Ishikawa (cell line): ENCODE measurements at regions not wholly inside any gene's neighbourhood (a gene's known extent, or its start where the extent isn't known, plus 50 kb on each side); places are given as distances from the start of the nearest gene placed in this dataset.

Experiments
- CEBPB ChIP-seq: IDR thresholded peaks from 2 replicates; pipeline ENCODE4 v1.6.1; 2012
- CREB1 ChIP-seq: IDR thresholded peaks from 2 replicates; pipeline ENCODE4 v1.6.1; 2012; ENCODE audit warnings: low read depth
- EGR1 ChIP-seq: IDR thresholded peaks from 2 replicates; pipeline ENCODE4 v1.6.1; 2012
- EP300 ChIP-seq: IDR thresholded peaks from 2 replicates; pipeline ENCODE4 v1.6.1; 2012; ENCODE audit warnings: borderline replicate concordance
- FOXM1 ChIP-seq: IDR thresholded peaks from 2 replicates; pipeline ENCODE4 v1.6.1; 2012; ENCODE audit warnings: low read depth, borderline replicate concordance
- RAD21 ChIP-seq: IDR thresholded peaks from 2 replicates; pipeline ENCODE4 v1.6.1; 2012; ENCODE audit warnings: low read depth
- TAF1 ChIP-seq: IDR thresholded peaks from 2 replicates; pipeline ENCODE4 v1.6.1; 2012; ENCODE audit warnings: low read depth, mild to moderate bottlenecking
- TCF12 ChIP-seq: IDR thresholded peaks from 2 replicates; pipeline ENCODE4 v1.6.1; 2012; ENCODE audit warnings: low read depth
- TEAD4 ChIP-seq: IDR thresholded peaks from 2 replicates; pipeline ENCODE4 v1.6.1; 2012
- YY1 ChIP-seq: IDR thresholded peaks from 2 replicates; pipeline ENCODE4 v1.6.1; 2012; ENCODE audit warnings: low read depth
- ZBTB7A ChIP-seq: IDR thresholded peaks from 2 replicates; pipeline ENCODE4 v1.6.1; 2012; ENCODE audit warnings: low read depth
- TF ChIP-seq, protein P1 (sequence below): IDR thresholded peaks from 2 replicates; pipeline ENCODE4 v1.6.1; 2012; ENCODE audit warnings: low read depth, mild to moderate bottlenecking
- TF ChIP-seq, protein P2 (sequence below): IDR thresholded peaks from 2 replicates; pipeline ENCODE4 v1.6.1; 2012
- TF ChIP-seq, protein P3 (sequence below): IDR thresholded peaks from 2 replicates; pipeline ENCODE4 v1.6.1; 2012

DNA sequence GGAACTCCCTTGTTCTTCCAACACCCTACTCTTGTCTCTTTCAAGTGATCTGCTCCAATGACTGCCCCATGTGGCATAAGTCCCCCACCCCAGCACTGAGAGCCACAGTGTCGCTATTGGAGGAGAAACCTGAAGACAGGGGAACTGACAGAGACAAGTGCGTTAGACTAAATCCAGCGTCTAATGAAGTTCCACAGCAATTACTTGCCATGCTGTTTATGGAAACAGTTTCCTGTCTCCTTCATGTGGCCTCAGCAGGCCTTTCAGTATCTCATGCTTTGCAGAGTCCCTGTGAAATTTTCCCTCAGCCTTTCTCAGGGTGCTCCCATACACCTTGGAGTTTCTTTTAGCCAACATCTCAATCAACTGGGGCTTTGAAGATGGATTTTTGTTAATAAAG, 277.4 kb downstream of the ETS1 start:
- TF ChIP-seq CREB1: no peak
- TF ChIP-seq YY1: no peak
- TF ChIP-seq EP300: no peak
- TF ChIP-seq RAD21: no peak
- TF ChIP-seq TAF1: no peak
- no peak for TF ChIP-seq ZBTB7A
- TF ChIP-seq, protein P1, sequence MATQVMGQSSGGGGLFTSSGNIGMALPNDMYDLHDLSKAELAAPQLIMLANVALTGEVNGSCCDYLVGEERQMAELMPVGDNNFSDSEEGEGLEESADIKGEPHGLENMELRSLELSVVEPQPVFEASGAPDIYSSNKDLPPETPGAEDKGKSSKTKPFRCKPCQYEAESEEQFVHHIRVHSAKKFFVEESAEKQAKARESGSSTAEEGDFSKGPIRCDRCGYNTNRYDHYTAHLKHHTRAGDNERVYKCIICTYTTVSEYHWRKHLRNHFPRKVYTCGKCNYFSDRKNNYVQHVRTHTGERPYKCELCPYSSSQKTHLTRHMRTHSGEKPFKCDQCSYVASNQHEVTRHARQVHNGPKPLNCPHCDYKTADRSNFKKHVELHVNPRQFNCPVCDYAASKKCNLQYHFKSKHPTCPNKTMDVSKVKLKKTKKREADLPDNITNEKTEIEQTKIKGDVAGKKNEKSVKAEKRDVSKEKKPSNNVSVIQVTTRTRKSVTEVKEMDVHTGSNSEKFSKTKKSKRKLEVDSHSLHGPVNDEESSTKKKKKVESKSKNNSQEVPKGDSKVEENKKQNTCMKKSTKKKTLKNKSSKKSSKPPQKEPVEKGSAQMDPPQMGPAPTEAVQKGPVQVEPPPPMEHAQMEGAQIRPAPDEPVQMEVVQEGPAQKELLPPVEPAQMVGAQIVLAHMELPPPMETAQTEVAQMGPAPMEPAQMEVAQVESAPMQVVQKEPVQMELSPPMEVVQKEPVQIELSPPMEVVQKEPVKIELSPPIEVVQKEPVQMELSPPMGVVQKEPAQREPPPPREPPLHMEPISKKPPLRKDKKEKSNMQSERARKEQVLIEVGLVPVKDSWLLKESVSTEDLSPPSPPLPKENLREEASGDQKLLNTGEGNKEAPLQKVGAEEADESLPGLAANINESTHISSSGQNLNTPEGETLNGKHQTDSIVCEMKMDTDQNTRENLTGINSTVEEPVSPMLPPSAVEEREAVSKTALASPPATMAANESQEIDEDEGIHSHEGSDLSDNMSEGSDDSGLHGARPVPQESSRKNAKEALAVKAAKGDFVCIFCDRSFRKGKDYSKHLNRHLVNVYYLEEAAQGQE: no peak
- TF ChIP-seq, protein P2, sequence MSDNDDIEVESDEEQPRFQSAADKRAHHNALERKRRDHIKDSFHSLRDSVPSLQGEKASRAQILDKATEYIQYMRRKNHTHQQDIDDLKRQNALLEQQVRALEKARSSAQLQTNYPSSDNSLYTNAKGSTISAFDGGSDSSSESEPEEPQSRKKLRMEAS: no peak
- no peak for TF ChIP-seq EGR1
- TF ChIP-seq, protein P3, sequence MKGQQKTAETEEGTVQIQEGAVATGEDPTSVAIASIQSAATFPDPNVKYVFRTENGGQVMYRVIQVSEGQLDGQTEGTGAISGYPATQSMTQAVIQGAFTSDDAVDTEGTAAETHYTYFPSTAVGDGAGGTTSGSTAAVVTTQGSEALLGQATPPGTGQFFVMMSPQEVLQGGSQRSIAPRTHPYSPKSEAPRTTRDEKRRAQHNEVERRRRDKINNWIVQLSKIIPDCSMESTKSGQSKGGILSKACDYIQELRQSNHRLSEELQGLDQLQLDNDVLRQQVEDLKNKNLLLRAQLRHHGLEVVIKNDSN: no peak
- no peak for TF ChIP-seq CEBPB
- TF ChIP-seq TEAD4: no peak
- no peak for TF ChIP-seq TCF12
- no peak for TF ChIP-seq FOXM1
